Fibroblast of lung (primary cell): ENCODE measurements at regions not wholly inside any gene's neighbourhood (a gene's known extent, or its start where the extent isn't known, plus 50 kb on each side); places are given as distances from the start of the nearest gene placed in this dataset.

Experiments
- DNase-seq, 2 donors: peaks; one replicate each; pipeline versions ENCODE4 v3.0.0 to v3.0.0-alpha.2; 2010; ENCODE audit warnings: low read depth in 2 of 2
- H2AFZ ChIP-seq: 2 replicates; pipeline ENCODE4 v1.5.1; 2012; ENCODE audit warnings: low read length, control low read depth, inconsistent platforms
- H3K27ac ChIP-seq: 2 replicates; pipeline ENCODE4 v1.5.1; 2011; ENCODE audit warnings: low read length, control low read depth; ENCODE audit not compliant: insufficient read depth
- H3K27me3 ChIP-seq: 2 replicates; pipeline ENCODE4 v1.5.1; 2011; ENCODE audit warnings: mild to moderate bottlenecking, low read length; ENCODE audit not compliant: control insufficient read depth, insufficient read depth
- H3K36me3 ChIP-seq: 2 replicates; pipeline ENCODE4 v1.5.1; 2011; ENCODE audit warnings: low read length; ENCODE audit not compliant: control insufficient read depth, insufficient read depth
- H3K4me1 ChIP-seq: 2 replicates; pipeline ENCODE4 v1.5.1; 2011; ENCODE audit warnings: low read length; ENCODE audit not compliant: control insufficient read depth, insufficient read depth; ENCODE audit errors: extremely low read depth
- H3K4me2 ChIP-seq: 2 replicates; pipeline ENCODE4 v1.5.1; 2011; ENCODE audit warnings: low read length, control low read depth; ENCODE audit not compliant: insufficient read depth; ENCODE audit errors: extremely low read depth
- H3K4me3 ChIP-seq, 4 experiments: fragments of 200-600 bp in 1 of 4; sonication (generic) in 1 of 4; replicated peaks in 1 of 4; 2 replicates each; pipeline ENCODE4 v1.5.1; 2011 to 2016; ENCODE audit warnings: low read length in 4 of 4, low read depth in 3 of 4, mild to moderate bottlenecking in 3 of 4, control low read depth in 2 of 4, inconsistent platforms in 1 of 4, mixed read lengths in 1 of 4; ENCODE audit not compliant: insufficient read depth in 1 of 4; ENCODE audit errors: control extremely low read depth in 1 of 4
- H3K79me2 ChIP-seq: 2 replicates; pipeline ENCODE4 v1.5.1; 2012; ENCODE audit warnings: mild to moderate bottlenecking, low read length, inconsistent platforms; ENCODE audit not compliant: control insufficient read depth, insufficient read depth
- H3K9ac ChIP-seq: 2 replicates; pipeline ENCODE4 v1.5.1; 2011; ENCODE audit warnings: mild to moderate bottlenecking, low read length, control low read depth; ENCODE audit not compliant: insufficient read depth
- H3K9me3 ChIP-seq: 2 replicates; pipeline ENCODE4 v1.5.1; 2012; ENCODE audit warnings: low read depth, low read length; ENCODE audit not compliant: control insufficient read depth, insufficient read depth
- H4K20me1 ChIP-seq: 2 replicates; pipeline ENCODE4 v1.5.1; 2011; ENCODE audit warnings: low read length; ENCODE audit not compliant: control insufficient read depth, insufficient read depth; ENCODE audit errors: extremely low read depth
- CTCF ChIP-seq, 2 donors: IDR thresholded peaks in 1 of 2; conservative IDR thresholded peaks in 1 of 2; 1 replicate in 1 of 2; 2 replicates in 1 of 2; pipeline ENCODE4 v1.5.1; 2011 to 2012; ENCODE audit warnings: low read length in 2 of 2, control low read depth in 1 of 2, inconsistent platforms in 1 of 2, low read depth in 1 of 2, mild to moderate bottlenecking in 1 of 2
- EZH2 ChIP-seq: IDR thresholded peaks from 2 replicates; pipeline ENCODE4 v1.5.1; 2012; ENCODE audit warnings: low read length, control low read depth, mild to moderate bottlenecking; ENCODE audit errors: missing control alignments

GRCh38 chr14:30799933-30800332 is 74.4 kb upstream of the COCH start:
- no peak overlapping the region for H2AFZ ChIP-seq
- no peaks in the 10 kb centered on the region for H3K9me3 ChIP-seq
- DNase-seq: no peak
- no peaks in the 10 kb centered on the region for H3K27me3 ChIP-seq
- H3K79me2 ChIP-seq: no peaks in the 10 kb centered on the region
- no peak overlapping the region for H3K4me2 ChIP-seq
- no peak overlapping the region for H3K4me3 ChIP-seq
- no peaks in the 10 kb centered on the region for H4K20me1 ChIP-seq
- no peaks in the 10 kb centered on the region for H3K36me3 ChIP-seq
- TF ChIP-seq EZH2 (no peak), CTCF (conservative IDR thresholded peaks at IDR 0.05 in 1 of 2, IDR thresholded peaks at IDR 0.05 in 1 of 2; ENCODE audit: low read depth in 1 of 2, low read length in 2 of 2) (no peak)
- no peak overlapping the region for H3K27ac ChIP-seq
- H3K9ac ChIP-seq: no peak overlapping the region
- H3K4me1 ChIP-seq: no peaks in the 10 kb centered on the region

GRCh38 chr14:30803185-30803584 is 71.2 kb upstream of the COCH start:
- H3K4me1 ChIP-seq: no peaks in the 10 kb centered on the region
- H3K4me3 ChIP-seq: no peak overlapping the region
- H3K4me2 ChIP-seq: no peak overlapping the region
- peak in 1 of 2 donors; percentile 3 for DNase-seq
- H3K27ac ChIP-seq: no peak overlapping the region
- H3K79me2 ChIP-seq: no peaks in the 10 kb centered on the region
- H3K9ac ChIP-seq: no peak overlapping the region
- no peaks in the 10 kb centered on the region for H3K27me3 ChIP-seq
- no peak for TF ChIP-seq CTCF (conservative IDR thresholded peaks at IDR 0.05 in 1 of 2, IDR thresholded peaks at IDR 0.05 in 1 of 2; ENCODE audit: low read depth in 1 of 2, low read length in 2 of 2)
- TF ChIP-seq EZH2: no peak
- H3K36me3 ChIP-seq: no peaks in the 10 kb centered on the region
- H3K9me3 ChIP-seq: no peaks in the 10 kb centered on the region
- H4K20me1 ChIP-seq: no peaks in the 10 kb centered on the region
- H2AFZ ChIP-seq: no peak overlapping the region

- no peak overlapping the region for H3K9ac ChIP-seq
- no peak for DNase-seq
- H3K79me2 ChIP-seq: no peaks in the 10 kb centered on the region
- H3K27me3 ChIP-seq: no peaks in the 10 kb centered on the region
- H3K27ac ChIP-seq: no peak overlapping the region
- no peaks in the 10 kb centered on the region for H3K9me3 ChIP-seq
- H3K4me1 ChIP-seq: no peaks in the 10 kb centered on the region
- no peaks in the 10 kb centered on the region for H3K36me3 ChIP-seq
- H3K4me3 ChIP-seq: no peak overlapping the region
- TF ChIP-seq CTCF (conservative IDR thresholded peaks at IDR 0.05 in 1 of 2, IDR thresholded peaks at IDR 0.05 in 1 of 2; ENCODE audit: low read depth in 1 of 2, low read length in 2 of 2) (no peak), EZH2 (no peak)
- no peaks in the 10 kb centered on the region for H4K20me1 ChIP-seq
- H3K4me2 ChIP-seq: no peak overlapping the region
- no peak overlapping the region for H2AFZ ChIP-seq
These were observed 69.1 kb upstream of the COCH start for GRCh38 chr14:30805284-30805683.
